GM12801 (cell line): ENCODE measurements at regions not wholly inside any gene's neighbourhood (a gene's known extent, or its start where the extent isn't known, plus 50 kb on each side); places are given as distances from the start of the nearest gene placed in this dataset.

ENCODE experiments used
- TF ChIP-seq, protein P1 (sequence below): IDR thresholded peaks from one replicate; pipeline ENCODE4 v1.5.1; 2011; ENCODE audit warnings: control low read depth; ENCODE audit not compliant: insufficient read length; ENCODE audit errors: extremely low read depth

DNA sequence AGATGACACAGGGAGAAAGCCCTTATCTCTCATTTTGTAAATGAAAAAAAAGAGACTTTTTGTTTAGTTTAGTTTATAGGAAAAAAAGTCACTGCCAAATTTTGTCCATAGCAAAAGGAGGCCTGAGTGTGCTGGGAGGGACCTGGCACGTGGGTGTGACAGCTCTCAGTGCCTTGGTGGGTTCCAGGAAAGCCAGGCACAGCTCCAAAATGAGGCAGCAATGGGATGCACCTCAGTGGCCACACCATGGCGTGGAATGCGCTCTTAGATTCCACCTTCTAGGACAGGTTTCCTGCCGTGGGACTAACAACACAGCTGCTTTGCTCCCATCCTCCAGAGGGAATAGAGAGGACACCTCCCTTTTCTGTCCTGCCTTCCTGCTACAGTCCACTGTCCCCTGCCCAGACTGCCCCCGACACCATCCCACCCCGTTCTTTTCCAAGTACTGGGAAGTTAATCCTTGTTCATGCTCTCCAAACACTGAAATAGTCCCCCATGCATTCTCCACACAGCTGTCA lies 207.6 kb downstream of the EMP1 start:
- TF ChIP-seq, protein P1, sequence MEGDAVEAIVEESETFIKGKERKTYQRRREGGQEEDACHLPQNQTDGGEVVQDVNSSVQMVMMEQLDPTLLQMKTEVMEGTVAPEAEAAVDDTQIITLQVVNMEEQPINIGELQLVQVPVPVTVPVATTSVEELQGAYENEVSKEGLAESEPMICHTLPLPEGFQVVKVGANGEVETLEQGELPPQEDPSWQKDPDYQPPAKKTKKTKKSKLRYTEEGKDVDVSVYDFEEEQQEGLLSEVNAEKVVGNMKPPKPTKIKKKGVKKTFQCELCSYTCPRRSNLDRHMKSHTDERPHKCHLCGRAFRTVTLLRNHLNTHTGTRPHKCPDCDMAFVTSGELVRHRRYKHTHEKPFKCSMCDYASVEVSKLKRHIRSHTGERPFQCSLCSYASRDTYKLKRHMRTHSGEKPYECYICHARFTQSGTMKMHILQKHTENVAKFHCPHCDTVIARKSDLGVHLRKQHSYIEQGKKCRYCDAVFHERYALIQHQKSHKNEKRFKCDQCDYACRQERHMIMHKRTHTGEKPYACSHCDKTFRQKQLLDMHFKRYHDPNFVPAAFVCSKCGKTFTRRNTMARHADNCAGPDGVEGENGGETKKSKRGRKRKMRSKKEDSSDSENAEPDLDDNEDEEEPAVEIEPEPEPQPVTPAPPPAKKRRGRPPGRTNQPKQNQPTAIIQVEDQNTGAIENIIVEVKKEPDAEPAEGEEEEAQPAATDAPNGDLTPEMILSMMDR: no peak

DNA sequence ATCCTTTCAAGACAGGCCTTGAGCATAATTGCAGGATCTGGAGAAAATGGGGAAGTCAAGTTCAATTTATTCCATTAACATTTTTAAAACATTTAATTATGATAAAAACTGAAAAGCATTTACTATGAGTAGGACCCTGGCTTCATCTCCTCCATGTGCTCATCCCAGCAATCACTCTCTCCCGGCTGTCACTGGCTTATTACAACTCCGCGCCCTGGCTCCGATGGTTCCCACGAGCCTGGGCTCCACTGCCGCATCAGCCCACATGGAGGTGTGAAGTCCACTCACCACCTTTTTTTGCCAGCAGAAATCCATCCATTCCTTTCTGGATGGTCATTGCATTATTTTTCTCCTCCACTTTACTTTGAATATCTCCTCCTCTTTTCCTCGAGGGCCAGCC lies 194.4 kb downstream of the EMP1 start:
- TF ChIP-seq, protein P1: no peak

DNA sequence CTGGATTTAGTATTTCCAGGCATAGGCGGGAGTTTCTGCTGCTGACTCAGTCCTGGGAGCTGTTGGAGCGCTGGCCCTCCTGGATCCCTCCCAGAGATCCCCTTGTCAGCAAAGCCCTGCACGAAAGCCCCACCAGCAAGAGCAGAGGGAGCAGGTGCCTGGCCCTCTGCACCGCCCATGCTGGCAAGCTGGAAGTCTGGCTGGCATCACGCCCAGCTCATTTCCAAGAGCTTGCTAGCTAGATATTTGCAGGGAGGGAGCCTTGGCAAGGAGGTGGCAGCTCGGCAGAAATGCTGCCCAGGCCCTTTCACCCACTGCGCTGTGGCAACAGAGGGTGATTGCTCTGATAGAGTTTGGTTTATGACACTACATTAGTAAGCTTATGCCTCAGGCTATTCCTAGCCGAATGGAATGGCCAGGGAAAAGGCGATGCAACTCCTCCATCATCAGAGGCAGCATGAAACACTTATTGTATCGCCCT lies 193.9 kb downstream of the EMP1 start:
- TF ChIP-seq, protein P1: no peak

DNA sequence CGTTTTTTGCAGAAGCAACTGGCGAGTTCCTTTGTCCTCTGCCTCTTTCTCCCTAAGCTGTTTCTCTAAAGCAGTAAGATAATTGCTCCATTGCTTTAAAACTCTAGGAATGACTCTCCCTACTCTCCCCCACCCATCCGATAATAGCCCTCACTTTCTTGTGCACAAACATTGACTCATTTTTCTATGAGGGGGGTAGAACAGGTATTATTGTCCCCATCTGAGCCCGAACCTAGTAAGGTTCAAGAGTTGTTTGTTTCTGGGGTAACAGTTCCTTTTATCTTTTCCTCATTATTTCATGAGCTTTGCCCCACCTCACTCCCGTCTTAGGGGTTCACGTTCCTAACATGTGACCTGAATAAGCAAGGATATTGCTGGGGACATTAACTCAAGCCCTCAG lies 190.6 kb downstream of the EMP1 start:
- TF ChIP-seq, protein P1: no peak

DNA sequence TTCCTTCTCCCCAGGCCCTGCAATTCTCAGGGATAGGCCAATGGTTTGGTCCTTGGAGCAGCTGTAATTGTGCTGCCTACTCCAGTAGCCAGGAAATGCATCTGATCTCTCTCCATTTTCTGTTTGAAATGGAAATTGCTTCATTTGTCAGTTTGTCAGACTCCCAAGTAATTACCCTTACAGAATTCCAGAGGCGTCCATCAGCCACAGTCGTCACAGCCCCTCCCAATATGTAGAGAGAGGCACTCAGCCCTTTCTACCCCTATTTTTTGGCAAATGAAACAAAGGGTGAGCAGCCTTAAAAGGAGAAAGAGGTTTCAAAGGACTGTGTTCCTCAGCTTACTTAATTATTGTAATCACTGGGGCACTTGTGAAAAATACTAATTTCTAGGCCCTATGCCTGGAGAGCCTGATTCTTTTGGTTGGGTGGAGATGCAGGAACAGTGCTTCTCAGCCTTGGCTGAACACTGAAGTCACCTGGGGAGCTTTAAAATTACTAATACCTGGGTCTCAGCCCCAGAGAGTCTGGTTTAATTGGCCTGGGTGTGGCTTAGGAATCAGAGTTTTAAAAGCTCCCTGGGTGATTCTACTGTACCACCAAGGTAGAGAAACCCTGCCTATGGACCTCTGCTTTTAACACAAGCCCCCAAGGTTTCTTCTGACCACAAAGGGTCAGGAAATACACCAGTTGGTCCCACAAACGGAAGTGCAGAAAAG lies 190.0 kb downstream of the EMP1 start:
- TF ChIP-seq, protein P1: no peak

DNA sequence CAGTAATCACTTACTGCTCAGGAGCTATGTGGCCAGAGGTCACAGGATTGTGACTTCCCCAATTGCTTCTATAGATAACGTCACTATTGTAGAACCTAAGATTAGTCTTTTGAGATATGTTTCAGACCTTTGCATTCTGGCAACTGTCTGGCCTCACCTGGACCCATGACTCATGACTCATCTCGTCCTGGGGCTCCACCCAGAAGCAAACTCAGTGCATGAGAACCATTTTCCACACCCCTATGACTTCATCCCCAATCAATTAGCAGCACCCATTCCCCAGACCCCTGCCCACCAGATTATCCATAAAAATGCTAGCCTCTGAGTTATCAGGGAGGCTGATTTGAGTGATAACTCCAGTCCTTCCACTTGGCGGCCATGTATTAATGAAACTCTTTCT lies 186.9 kb downstream of the EMP1 start:
- TF ChIP-seq, protein P1: no peak

DNA sequence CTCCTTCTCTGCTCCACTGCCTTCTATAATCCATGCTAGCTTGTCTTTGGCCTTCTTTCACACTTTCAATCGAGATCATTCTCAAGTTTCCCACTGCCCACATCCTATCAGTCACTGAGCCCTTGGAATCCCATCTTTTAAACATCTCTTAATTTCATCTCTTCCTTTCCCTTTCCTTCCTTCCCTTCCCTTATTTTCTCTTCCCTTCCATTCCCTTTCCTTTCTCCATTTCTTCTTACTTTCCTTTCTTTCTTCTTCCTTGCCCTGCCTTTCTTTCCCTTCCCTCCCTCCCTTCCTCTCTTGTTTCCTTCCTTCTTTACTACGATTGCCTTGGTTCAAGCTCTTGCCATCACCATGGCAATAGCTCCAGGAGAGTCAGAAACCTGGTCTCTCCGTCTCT lies 183.8 kb downstream of the EMP1 start:
- TF ChIP-seq, protein P1: no peak
